HepG2 (cell line): ENCODE measurements at regions not wholly inside any gene's neighbourhood (a gene's known extent, or its start where the extent isn't known, plus 50 kb on each side); places are given as distances from the start of the nearest gene placed in this dataset.
A peak's percentile ranks its signal among the peaks of the same experiment; 100 is the strongest.

ENCODE experiments used
- ATAC-seq: fragments of 200-7000 bp; cut with Tn5 transposase; 3 replicates; pipeline ENCODE4 v1.9.1; 2020; ENCODE audit warnings: mild to moderate bottlenecking, moderate library complexity
- BruUV-seq: library from RNA; stranded (reverse); fragments of 400-500 nt; replicated peaks from 2 replicates; lab custom pipeline; 2021; lab: Mats Ljungman, UMichigan
- CTCF ChIA-PET: fragments of 300-600 bp; formaldehyde crosslinking; extraction: SDS; loops from one replicate; lab custom pipeline; 2021; ENCODE audit warnings: low total read pairs, inconsistent platforms, low intra/inter-chr PET ratio; lab: Yijun Ruan, JAX
- POLR2A ChIA-PET: fragments of 350-600 bp; sonication (Branson Sonifier 250); formaldehyde crosslinking; loops from one replicate; lab custom pipeline; 2020; ENCODE audit warnings: antibody characterized with exemption, inconsistent platforms; lab: Yijun Ruan, JAX
- DNase-seq: peaks from one replicate; pipeline ENCODE4 v3.0.0-alpha.2; 2015; ENCODE audit warnings: low spot score
- FAIRE-seq: peaks from 3 replicates; lab custom pipeline; 2011; peaks lifted over from hg19 to GRCh38; lab: Jason Lieb, UNC
- H2AFZ ChIP-seq: one replicate; pipeline ENCODE4 v1.6.1; 2011; ENCODE audit warnings: low read length, inconsistent platforms
- H3K27ac ChIP-seq: fragments of 300-600 bp; 3 replicates; pipeline ENCODE4 v1.8.0; 2011; ENCODE audit warnings: mixed run types, mild to moderate bottlenecking, mixed read lengths, low read length, inconsistent platforms; ENCODE audit not compliant: insufficient read depth; ENCODE audit errors: extremely low read length
- H3K27me3 ChIP-seq, 2 experiments: fragments of 200-600 bp in 1 of 2; 2 replicates in 1 of 2; 3 replicates in 1 of 2; pipeline versions ENCODE4 v1.6.0 to v1.8.0; 2011; ENCODE audit warnings: low read length in 2 of 2, mild to moderate bottlenecking in 2 of 2, moderate library complexity in 2 of 2, inconsistent platforms in 1 of 2; ENCODE audit not compliant: insufficient read depth in 2 of 2, control insufficient read depth in 1 of 2
- H3K36me3 ChIP-seq, 2 experiments: fragments of 200-600 bp in 1 of 2; replicated peaks in 1 of 2; 2 replicates in 1 of 2; 3 replicates in 1 of 2; pipeline versions ENCODE4 v1.5.1 to v1.8.0; 2011; ENCODE audit warnings: low read length in 2 of 2, inconsistent platforms in 1 of 2; ENCODE audit not compliant: insufficient read depth in 2 of 2, control insufficient read depth in 1 of 2
- H3K4me1 ChIP-seq: 2 replicates; pipeline ENCODE4 v1.5.1; 2012; ENCODE audit warnings: low read length, inconsistent platforms; ENCODE audit not compliant: insufficient read depth
- H3K4me2 ChIP-seq: 2 replicates; pipeline ENCODE4 v1.6.0; 2011; ENCODE audit warnings: low read depth, low read length, inconsistent platforms
- H3K4me3 ChIP-seq, 3 experiments: fragments of 200-600 bp in 1 of 3; sonication (generic), shearing (Covaris generic) in 1 of 3; replicated peaks in 1 of 3; 2 replicates each; pipeline ENCODE4 v1.5.1; 2011 to 2016; ENCODE audit warnings: low read length in 3 of 3, inconsistent platforms in 2 of 3, low read depth in 2 of 3, mild to moderate bottlenecking in 2 of 3, control low read depth in 1 of 3, mixed read lengths in 1 of 3; ENCODE audit not compliant: insufficient read depth in 1 of 3
- H3K79me2 ChIP-seq: one replicate; pipeline ENCODE4 v1.6.1; 2011; ENCODE audit warnings: low read length, inconsistent platforms; ENCODE audit not compliant: insufficient read depth
- H3K9ac ChIP-seq: 2 replicates; pipeline ENCODE4 v1.6.0; 2011; ENCODE audit warnings: mild to moderate bottlenecking, low read depth, low read length, inconsistent platforms; ENCODE audit not compliant: insufficient read depth
- H3K9me3 ChIP-seq: 2 replicates; pipeline ENCODE4 v1.5.1; 2012; ENCODE audit warnings: mild to moderate bottlenecking, low read length
- H4K20me1 ChIP-seq: 2 replicates; pipeline ENCODE4 v1.6.0; 2011; ENCODE audit warnings: inconsistent platforms, mild to moderate bottlenecking, low read length, moderate library complexity; ENCODE audit not compliant: insufficient read depth
- ARNT2 ChIP-seq: sonication (generic); formaldehyde crosslinking; IDR thresholded peaks from 2 replicates; pipeline ENCODE4 v1.8.0; 2022; ENCODE audit warnings: mild to moderate bottlenecking, low read depth, missing genetic modification reagents, moderate library complexity
- FOSL2 ChIP-seq: sonication (generic); formaldehyde crosslinking; IDR thresholded peaks from 2 replicates; pipeline ENCODE4 v1.4.0; 2020; ENCODE audit warnings: missing genetic modification reagents
- JDP2 ChIP-seq: sonication (generic); formaldehyde crosslinking; IDR thresholded peaks from 2 replicates; pipeline ENCODE4 v1.8.1; 2022; ENCODE audit warnings: missing genetic modification reagents, borderline replicate concordance
- MBD4 ChIP-seq: IDR thresholded peaks from 2 replicates; pipeline ENCODE4 v1.6.1; 2012; ENCODE audit warnings: low read length, inconsistent platforms, borderline replicate concordance
- MIXL1 ChIP-seq: IDR thresholded peaks from 2 replicates; pipeline ENCODE4 v1.6.1; 2016
- SIN3B ChIP-seq: fragments of 150-350 bp; IDR thresholded peaks from 2 replicates; pipeline ENCODE4 v1.6.1; 2014; ENCODE audit warnings: low read length
- SKI ChIP-seq: fragments of 450-650 bp; IDR thresholded peaks from one replicate; pipeline ENCODE4 v1.6.1; 2018; ENCODE audit warnings: mild to moderate bottlenecking; ENCODE audit not compliant: partially characterized antibody
- ZNF775 ChIP-seq: sonication (generic); formaldehyde crosslinking; IDR thresholded peaks from 2 replicates; pipeline ENCODE4 v1.4.0; 2020; ENCODE audit warnings: missing genetic modification reagents, mild to moderate bottlenecking, moderate library complexity, borderline replicate concordance
- WGBS: methylation state at CpG from one replicate; pipeline ENCODE4 v1.1.6; 2017; ENCODE audit warnings: low lambda C conversion rate; 5-methylcytosine and 5-hydroxymethylcytosine counted together
- in situ Hi-C: cut with HindIII; loops from 2 replicates; pipeline ENCODE4 v1.10.0; 2017; ENCODE audit warnings: low pct_unique_long_range_greater_than_20kb; ENCODE audit not compliant: extremely low pct_ligation_motif_present
- intact Hi-C: fragments of 100-400 bp; cut with micrococcal nuclease; formaldehyde crosslinking; loops from one replicate; pipeline ENCODE4 v1.10.0; 2022; ENCODE audit not compliant: unreplicated experiment
- TF ChIP-seq, protein P1 (sequence below): sonication (generic); formaldehyde crosslinking; IDR thresholded peaks from 2 replicates; pipeline ENCODE4 v1.4.0; 2020; ENCODE audit warnings: missing genetic modification reagents
- TF ChIP-seq, protein P2 (sequence below): sonication (generic); formaldehyde crosslinking; IDR thresholded peaks from 2 replicates; pipeline ENCODE4 v1.4.0; 2020; ENCODE audit warnings: missing genetic modification reagents, mild to moderate bottlenecking, borderline replicate concordance
- TF ChIP-seq, protein P3 (sequence below): sonication (generic); formaldehyde crosslinking; IDR thresholded peaks from 2 replicates; pipeline ENCODE4 v1.5.0; 2020; ENCODE audit warnings: missing genetic modification reagents
- TF ChIP-seq, protein P4 (sequence below): sonication (generic); formaldehyde crosslinking; IDR thresholded peaks from 2 replicates; pipeline ENCODE4 v1.5.1; 2020; ENCODE audit warnings: missing genetic modification reagents, mild to moderate bottlenecking, borderline replicate concordance
- TF ChIP-seq, protein P5 (sequence below): sonication (generic); formaldehyde crosslinking; IDR thresholded peaks from 2 replicates; pipeline ENCODE4 v1.5.0; 2020; ENCODE audit warnings: missing genetic modification reagents

DNA sequence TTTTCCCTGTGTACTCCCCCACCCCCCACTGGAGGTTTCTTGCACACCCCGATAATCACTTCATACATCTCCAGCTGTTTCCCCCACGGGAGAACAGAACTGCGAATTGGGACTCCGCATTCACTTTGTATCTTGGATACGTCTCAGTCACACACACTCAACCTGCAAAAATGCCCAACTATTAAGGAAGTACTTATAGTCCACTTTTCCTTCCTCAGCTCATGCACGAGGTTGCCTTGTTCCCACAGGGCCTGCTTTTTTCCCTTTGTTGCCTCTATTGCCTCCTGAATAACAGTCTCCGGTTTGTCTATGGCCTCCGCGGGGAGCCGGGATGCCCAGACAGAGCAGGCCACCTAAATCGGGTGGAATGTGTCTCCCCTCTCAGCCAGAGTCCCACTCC lies 282.3 kb downstream of the PYDC2 start:
- H3K36me3 ChIP-seq, result no peaks in the 10 kb centered on the region
- POLR2A ChIA-PET, result no interaction called here
- H3K9me3 ChIP-seq, result peaks cover 5% of the 10 kb centered on the region; the same call in 1 of the 2 replicates
- no peak overlapping the region for H2AFZ ChIP-seq
- in situ Hi-C loops, result no loop called here
- H3K27ac ChIP-seq, result peak overlapping the region; percentile 90
- CTCF ChIA-PET, result no interaction called here
- 96% methylated on average over 10 of the region's 11 CpGs for WGBS
- H3K4me2 ChIP-seq, result no peak overlapping the region
- no TSS peak for BruUV-seq
- intact Hi-C loops, result no loop called here
- no peak overlapping the region for H3K4me3 ChIP-seq
- peaks cover 37% of the 10 kb centered on the region for H3K4me1 ChIP-seq
- no peaks in the 10 kb centered on the region for H4K20me1 ChIP-seq
- TF ChIP-seq MBD4 (no peak), ZNF775 (no peak), JDP2 (CRISPR knock-in tag) (no peak), ARNT2 (CRISPR knock-in tag) (no peak), SIN3B (no peak), FOSL2 (CRISPR knock-in tag) (no peak), MIXL1 (no peak), SKI (no peak)
- TF ChIP-seq, protein P1, sequence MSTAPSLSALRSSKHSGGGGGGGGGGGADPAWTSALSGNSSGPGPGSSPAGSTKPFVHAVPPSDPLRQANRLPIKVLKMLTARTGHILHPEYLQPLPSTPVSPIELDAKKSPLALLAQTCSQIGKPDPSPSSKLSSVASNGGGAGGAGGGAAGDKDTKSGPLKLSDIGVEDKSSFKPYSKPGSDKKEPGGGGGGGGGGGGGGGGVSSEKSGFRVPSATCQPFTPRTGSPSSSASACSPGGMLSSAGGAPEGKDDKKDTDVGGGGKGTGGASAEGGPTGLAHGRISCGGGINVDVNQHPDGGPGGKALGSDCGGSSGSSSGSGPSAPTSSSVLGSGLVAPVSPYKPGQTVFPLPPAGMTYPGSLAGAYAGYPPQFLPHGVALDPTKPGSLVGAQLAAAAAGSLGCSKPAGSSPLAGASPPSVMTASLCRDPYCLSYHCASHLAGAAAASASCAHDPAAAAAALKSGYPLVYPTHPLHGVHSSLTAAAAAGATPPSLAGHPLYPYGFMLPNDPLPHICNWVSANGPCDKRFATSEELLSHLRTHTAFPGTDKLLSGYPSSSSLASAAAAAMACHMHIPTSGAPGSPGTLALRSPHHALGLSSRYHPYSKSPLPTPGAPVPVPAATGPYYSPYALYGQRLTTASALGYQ (CRISPR knock-in tag), result no peak
- TF ChIP-seq, protein P2, sequence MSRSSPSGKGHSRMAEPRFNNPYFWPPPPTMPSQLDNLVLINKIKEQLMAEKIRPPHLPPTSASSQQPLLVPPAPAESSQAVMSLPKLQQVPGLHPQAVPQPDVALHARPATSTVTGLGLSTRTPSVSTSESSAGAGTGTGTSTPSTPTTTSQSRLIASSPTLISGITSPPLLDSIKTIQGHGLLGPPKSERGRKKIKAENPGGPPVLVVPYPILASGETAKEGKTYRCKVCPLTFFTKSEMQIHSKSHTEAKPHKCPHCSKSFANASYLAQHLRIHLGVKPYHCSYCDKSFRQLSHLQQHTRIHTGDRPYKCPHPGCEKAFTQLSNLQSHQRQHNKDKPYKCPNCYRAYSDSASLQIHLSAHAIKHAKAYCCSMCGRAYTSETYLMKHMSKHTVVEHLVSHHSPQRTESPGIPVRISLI (CRISPR knock-in tag), result no peak
- TF ChIP-seq, protein P3, sequence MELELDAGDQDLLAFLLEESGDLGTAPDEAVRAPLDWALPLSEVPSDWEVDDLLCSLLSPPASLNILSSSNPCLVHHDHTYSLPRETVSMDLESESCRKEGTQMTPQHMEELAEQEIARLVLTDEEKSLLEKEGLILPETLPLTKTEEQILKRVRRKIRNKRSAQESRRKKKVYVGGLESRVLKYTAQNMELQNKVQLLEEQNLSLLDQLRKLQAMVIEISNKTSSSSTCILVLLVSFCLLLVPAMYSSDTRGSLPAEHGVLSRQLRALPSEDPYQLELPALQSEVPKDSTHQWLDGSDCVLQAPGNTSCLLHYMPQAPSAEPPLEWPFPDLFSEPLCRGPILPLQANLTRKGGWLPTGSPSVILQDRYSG (CRISPR knock-in tag), result no peak
- TF ChIP-seq, protein P4, sequence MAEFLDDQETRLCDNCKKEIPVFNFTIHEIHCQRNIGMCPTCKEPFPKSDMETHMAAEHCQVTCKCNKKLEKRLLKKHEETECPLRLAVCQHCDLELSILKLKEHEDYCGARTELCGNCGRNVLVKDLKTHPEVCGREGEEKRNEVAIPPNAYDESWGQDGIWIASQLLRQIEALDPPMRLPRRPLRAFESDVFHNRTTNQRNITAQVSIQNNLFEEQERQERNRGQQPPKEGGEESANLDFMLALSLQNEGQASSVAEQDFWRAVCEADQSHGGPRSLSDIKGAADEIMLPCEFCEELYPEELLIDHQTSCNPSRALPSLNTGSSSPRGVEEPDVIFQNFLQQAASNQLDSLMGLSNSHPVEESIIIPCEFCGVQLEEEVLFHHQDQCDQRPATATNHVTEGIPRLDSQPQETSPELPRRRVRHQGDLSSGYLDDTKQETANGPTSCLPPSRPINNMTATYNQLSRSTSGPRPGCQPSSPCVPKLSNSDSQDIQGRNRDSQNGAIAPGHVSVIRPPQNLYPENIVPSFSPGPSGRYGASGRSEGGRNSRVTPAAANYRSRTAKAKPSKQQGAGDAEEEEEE (CRISPR knock-in tag), result no peak
- TF ChIP-seq, protein P5, sequence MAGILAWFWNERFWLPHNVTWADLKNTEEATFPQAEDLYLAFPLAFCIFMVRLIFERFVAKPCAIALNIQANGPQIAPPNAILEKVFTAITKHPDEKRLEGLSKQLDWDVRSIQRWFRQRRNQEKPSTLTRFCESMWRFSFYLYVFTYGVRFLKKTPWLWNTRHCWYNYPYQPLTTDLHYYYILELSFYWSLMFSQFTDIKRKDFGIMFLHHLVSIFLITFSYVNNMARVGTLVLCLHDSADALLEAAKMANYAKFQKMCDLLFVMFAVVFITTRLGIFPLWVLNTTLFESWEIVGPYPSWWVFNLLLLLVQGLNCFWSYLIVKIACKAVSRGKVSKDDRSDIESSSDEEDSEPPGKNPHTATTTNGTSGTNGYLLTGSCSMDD, result no peak
- DNase-seq (no peak), ATAC-seq (no peak), FAIRE-seq (no peak)
- H3K9ac ChIP-seq, result no peak overlapping the region
- H3K79me2 ChIP-seq, result no peaks in the 10 kb centered on the region
- no peaks in the 10 kb centered on the region for H3K27me3 ChIP-seq
